22Rv1 (cell line): ENCODE measurements at regions not wholly inside any gene's neighbourhood (a gene's known extent, or its start where the extent isn't known, plus 50 kb on each side); places are given as distances from the start of the nearest gene placed in this dataset.
"Not testable (repeated sequence)": the region's sequence is repeated elsewhere in the genome, so short reads cannot be mapped to it uniquely, and the experiment has no call there.

Experiments used
- H3K27ac ChIP-seq: fragments of 450-650 bp; 2 replicates; pipeline ENCODE4 v1.5.1; 2017
- ZFX ChIP-seq: fragments of 450-650 bp; IDR thresholded peaks from 2 replicates; pipeline ENCODE4 v1.6.1; 2017; ENCODE audit warnings: antibody characterized with exemption, borderline replicate concordance
- TF ChIP-seq, protein P1 (sequence below): fragments of 450-650 bp; IDR thresholded peaks from 2 replicates; pipeline ENCODE4 v1.5.1; 2017; ENCODE audit warnings: mild to moderate bottlenecking

GRCh38 chr3:124059580-124059979 lies 67.7 kb upstream of the ROPN1 start:
- TF ChIP-seq ZFX: no peak
- TF ChIP-seq, protein P1, sequence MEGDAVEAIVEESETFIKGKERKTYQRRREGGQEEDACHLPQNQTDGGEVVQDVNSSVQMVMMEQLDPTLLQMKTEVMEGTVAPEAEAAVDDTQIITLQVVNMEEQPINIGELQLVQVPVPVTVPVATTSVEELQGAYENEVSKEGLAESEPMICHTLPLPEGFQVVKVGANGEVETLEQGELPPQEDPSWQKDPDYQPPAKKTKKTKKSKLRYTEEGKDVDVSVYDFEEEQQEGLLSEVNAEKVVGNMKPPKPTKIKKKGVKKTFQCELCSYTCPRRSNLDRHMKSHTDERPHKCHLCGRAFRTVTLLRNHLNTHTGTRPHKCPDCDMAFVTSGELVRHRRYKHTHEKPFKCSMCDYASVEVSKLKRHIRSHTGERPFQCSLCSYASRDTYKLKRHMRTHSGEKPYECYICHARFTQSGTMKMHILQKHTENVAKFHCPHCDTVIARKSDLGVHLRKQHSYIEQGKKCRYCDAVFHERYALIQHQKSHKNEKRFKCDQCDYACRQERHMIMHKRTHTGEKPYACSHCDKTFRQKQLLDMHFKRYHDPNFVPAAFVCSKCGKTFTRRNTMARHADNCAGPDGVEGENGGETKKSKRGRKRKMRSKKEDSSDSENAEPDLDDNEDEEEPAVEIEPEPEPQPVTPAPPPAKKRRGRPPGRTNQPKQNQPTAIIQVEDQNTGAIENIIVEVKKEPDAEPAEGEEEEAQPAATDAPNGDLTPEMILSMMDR: no peak
- H3K27ac ChIP-seq: no peak overlapping the region

DNA sequence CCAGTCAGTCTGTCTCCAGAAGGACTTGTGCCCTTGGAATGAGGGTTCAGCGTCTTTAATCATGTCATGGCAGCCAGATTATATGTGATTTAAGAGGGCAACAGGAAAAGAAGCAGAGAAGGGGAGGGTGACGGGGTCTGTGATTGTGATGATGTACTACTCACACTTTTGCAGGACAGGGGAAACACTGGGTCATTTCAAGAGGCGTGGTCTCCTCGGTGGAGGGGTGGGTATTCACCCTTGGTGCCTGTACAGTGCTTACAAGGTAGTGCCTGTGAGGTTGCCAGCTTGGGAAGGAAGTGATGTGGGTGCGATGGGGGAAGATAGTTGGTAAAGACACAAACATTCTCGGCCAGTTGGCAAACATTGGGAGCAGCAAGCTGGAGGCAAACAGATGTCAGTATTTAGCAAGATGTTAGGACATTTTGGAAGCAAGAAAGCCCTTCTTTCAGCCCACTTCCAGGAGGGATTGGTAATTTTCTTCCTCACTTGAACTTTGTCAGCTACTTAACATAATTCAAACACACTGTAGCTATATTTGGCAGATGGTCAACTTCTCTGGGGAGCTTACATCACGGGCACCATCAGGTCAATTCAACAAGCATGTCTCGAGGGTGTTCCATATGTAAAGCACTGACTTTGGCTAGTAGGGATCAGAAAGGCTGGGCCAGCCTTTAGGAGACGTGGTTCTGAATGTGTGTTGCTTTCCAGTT lies 71.4 kb upstream of the ROPN1 start:
- TF ChIP-seq, protein P1: no peak
- TF ChIP-seq ZFX: no peak
- no peak overlapping the region for H3K27ac ChIP-seq

- no peak overlapping the region for H3K27ac ChIP-seq
- TF ChIP-seq, protein P1: no peak
- no peak for TF ChIP-seq ZFX
Measured at GRCh38 chr3:124064050-124064449, 72.1 kb upstream of the ROPN1 start.

DNA sequence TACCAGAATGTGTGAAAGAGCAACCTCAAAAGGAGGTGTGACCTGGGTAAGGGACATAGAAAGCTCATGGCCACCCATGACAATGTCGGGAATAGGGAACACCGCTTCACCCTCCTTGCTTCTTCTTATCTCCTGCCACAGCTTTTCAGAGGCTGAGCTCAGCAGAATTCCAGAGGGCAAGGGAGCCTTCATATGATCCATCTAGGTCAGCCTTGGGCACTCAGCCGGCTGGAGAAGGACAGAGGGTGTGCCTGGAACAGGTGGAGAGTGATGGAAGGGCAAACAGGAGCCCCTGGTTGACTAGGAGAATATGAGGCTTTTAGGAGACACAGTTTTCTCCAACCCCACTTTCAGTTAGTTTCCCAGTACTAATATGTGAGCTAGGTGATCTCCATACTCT lies 74.6 kb upstream of the ROPN1 start:
- H3K27ac ChIP-seq: not testable (repeated sequence)

DNA sequence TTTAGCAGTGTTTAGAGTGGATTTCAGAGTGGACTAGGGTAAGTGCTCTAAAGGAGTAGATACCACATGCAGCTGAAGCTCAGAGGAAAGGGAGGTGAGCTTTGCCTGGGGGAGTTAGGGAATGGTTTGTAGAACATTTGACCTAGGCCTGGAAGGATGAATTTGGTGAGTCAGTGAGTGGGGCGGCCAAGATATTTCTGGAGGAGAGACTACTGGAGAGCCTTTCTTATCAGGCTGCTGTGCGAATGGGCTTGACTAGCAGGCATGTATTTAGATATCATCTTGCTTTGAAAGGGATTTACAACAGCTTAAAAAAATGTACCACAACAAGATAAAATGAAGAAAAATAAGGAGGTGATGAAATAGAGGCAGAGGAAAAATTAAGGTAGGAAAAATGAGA lies 77.8 kb upstream of the ROPN1 start:
- not testable (repeated sequence) for H3K27ac ChIP-seq

DNA sequence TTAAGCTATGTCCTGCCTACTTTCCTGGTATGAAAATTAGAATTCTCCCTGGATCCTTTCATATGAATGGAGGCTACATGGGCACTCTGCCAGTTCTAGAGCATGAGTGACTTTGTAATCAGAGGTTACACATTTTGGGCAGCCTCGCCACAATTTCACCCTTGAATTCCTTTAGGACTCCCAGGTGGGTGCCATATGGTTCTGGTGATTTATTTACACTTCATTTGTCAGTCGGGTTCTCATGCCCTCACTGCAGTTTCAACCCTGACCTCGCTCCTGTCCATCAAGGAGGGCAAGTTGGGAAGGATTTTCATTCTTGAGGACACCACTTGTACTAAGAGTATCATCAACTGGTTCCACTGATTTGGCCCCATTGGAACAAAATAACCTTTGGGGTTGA lies 83.2 kb upstream of the ROPN1 start:
- not testable (repeated sequence) for H3K27ac ChIP-seq

GRCh38 chr3:124075753-124076152 lies 83.8 kb upstream of the ROPN1 start:
- TF ChIP-seq, protein P1: no peak
- TF ChIP-seq ZFX: no peak
- H3K27ac ChIP-seq: no peak overlapping the region

GRCh38 chr3:124076235-124076634 lies 84.3 kb upstream of the ROPN1 start:
- no peak overlapping the region for H3K27ac ChIP-seq
- TF ChIP-seq, protein P1: no peak
- TF ChIP-seq ZFX: no peak
